H1 (cell line): ENCODE measurements at regions not wholly inside any gene's neighbourhood (a gene's known extent, or its start where the extent isn't known, plus 50 kb on each side); places are given as distances from the start of the nearest gene placed in this dataset.

ENCODE experiments used
- CTCF ChIA-PET: fragments of 300-600 bp; sonication (Branson Sonifier 250); formaldehyde crosslinking; loops from one replicate; lab custom pipeline; 2021; ENCODE audit not compliant: partially characterized antibody; lab: Charles Lee
- POLR2A ChIA-PET: fragments of 300-600 bp; sonication (Branson Sonifier 250); formaldehyde crosslinking; loops from one replicate; lab custom pipeline; 2021; ENCODE audit warnings: inconsistent platforms; ENCODE audit not compliant: partially characterized antibody; lab: Charles Lee
- DNase-seq, 2 experiments: peaks; one replicate each; pipeline versions ENCODE4 v3.0.0 to v3.0.0-alpha.2; 2010 to 2022; ENCODE audit warnings: low spot score in 2 of 2, low read depth in 1 of 2, mixed read lengths in 1 of 2
- FAIRE-seq: peaks from 2 replicates; lab custom pipeline; 2011; peaks lifted over from hg19 to GRCh38; lab: Jason Lieb, UNC
- H2AFZ ChIP-seq: 2 replicates; pipeline ENCODE4 v1.8.1; 2012; ENCODE audit warnings: low read length, inconsistent platforms
- H2AK5ac ChIP-seq: 2 replicates; pipeline ENCODE4 v1.6.1; 2013; ENCODE audit warnings: low read depth, low read length
- H2BK120ac ChIP-seq: replicated peaks from 2 replicates; pipeline ENCODE3; 2013; ENCODE audit warnings: low read depth, low read length, inconsistent platforms
- H2BK12ac ChIP-seq: 2 replicates; pipeline ENCODE4 v1.6.1; 2013; ENCODE audit warnings: low read depth, low read length
- H2BK15ac ChIP-seq: 2 replicates; pipeline ENCODE4 v1.6.1; 2013; ENCODE audit warnings: low read length
- H2BK20ac ChIP-seq: 2 replicates; pipeline ENCODE4 v1.6.1; 2013; ENCODE audit warnings: low read length
- H2BK5ac ChIP-seq: 2 replicates; pipeline ENCODE4 v1.6.1; 2013; ENCODE audit warnings: low read depth, low read length
- H3K14ac ChIP-seq: 2 replicates; pipeline ENCODE4 v1.6.1; 2013; ENCODE audit warnings: inconsistent platforms; ENCODE audit not compliant: insufficient read length
- H3K18ac ChIP-seq: 2 replicates; pipeline ENCODE4 v1.6.1; 2013; ENCODE audit warnings: low read length; ENCODE audit errors: extremely low read depth
- H3K23ac ChIP-seq: 2 replicates; pipeline ENCODE4 v1.6.1; 2013; ENCODE audit warnings: inconsistent platforms; ENCODE audit not compliant: insufficient read length
- H3K23me2 ChIP-seq: 2 replicates; pipeline ENCODE4 v1.6.1; 2013; ENCODE audit warnings: low read depth, low read length
- H3K27ac ChIP-seq: 2 replicates; pipeline ENCODE4 v1.6.1; 2011; ENCODE audit warnings: low read depth, low read length, inconsistent platforms
- H3K27me3 ChIP-seq, 4 experiments: replicated peaks in 1 of 4; 1 replicate in 1 of 4; 2 replicates in 3 of 4; pipeline versions ENCODE4 v1.6.1 to v1.8.1; 2011 to 2013; ENCODE audit warnings: low read length in 3 of 4, mild to moderate bottlenecking in 3 of 4, inconsistent platforms in 2 of 4, mixed read lengths in 2 of 4, moderate library complexity in 1 of 4; ENCODE audit not compliant: control insufficient read depth in 3 of 4, insufficient read depth in 3 of 4; ENCODE audit errors: extremely low read depth in 1 of 4
- H3K36me3 ChIP-seq, 4 experiments: 2 replicates each; pipeline versions ENCODE4 v1.6.1 to v1.8.1; 2011 to 2013; ENCODE audit warnings: mild to moderate bottlenecking in 4 of 4, low read length in 3 of 4, moderate library complexity in 2 of 4, control low read depth in 1 of 4, inconsistent platforms in 1 of 4; ENCODE audit not compliant: insufficient read depth in 4 of 4, control insufficient read depth in 2 of 4
- H3K4ac ChIP-seq: replicated peaks from 2 replicates; pipeline ENCODE3; 2013; ENCODE audit warnings: low read length, low read depth, mixed read lengths, inconsistent platforms; ENCODE audit not compliant: insufficient read length
- H3K4me1 ChIP-seq, 4 experiments: replicated peaks in 1 of 4; 1 replicate in 1 of 4; 2 replicates in 3 of 4; pipeline versions ENCODE4 v1.6.1 to v1.8.1; 2011 to 2013; ENCODE audit warnings: low read length in 3 of 4, inconsistent platforms in 2 of 4, mixed read lengths in 1 of 4; ENCODE audit not compliant: insufficient read depth in 4 of 4, control insufficient read depth in 3 of 4
- H3K4me2 ChIP-seq, 2 experiments: 2 replicates each; pipeline versions ENCODE4 v1.6.1 to v1.8.1; 2011 to 2013; ENCODE audit warnings: low read depth in 2 of 2, low read length in 2 of 2, control low read depth in 1 of 2, inconsistent platforms in 1 of 2, mild to moderate bottlenecking in 1 of 2; ENCODE audit not compliant: insufficient read depth in 1 of 2
- H3K4me3 ChIP-seq, 4 experiments: fragments of 200-600, 300-600 bp in 1 of 4; sonication (generic), shearing (Covaris generic), sonication (Bioruptor Twin) in 1 of 4; 2 replicates each; pipeline versions ENCODE4 v1.5.1 to v1.8.1; 2011 to 2016; ENCODE audit warnings: low read length in 4 of 4, low read depth in 3 of 4, control low read depth in 2 of 4, inconsistent platforms in 2 of 4, mild to moderate bottlenecking in 2 of 4, mixed read lengths in 1 of 4, moderate library complexity in 1 of 4; ENCODE audit not compliant: insufficient read depth in 2 of 4; ENCODE audit errors: extremely low read depth in 1 of 4
- H3K56ac ChIP-seq: replicated peaks from 2 replicates; pipeline ENCODE3; 2013; ENCODE audit warnings: low read depth, mild to moderate bottlenecking, mixed read lengths, low read length, inconsistent platforms; ENCODE audit not compliant: insufficient read length
- H3K79me1 ChIP-seq: 2 replicates; pipeline ENCODE4 v1.6.1; 2013; ENCODE audit warnings: low read depth, low read length, control low read depth
- H3K79me2 ChIP-seq, 2 experiments: 2 replicates each; pipeline versions ENCODE4 v1.6.1 to v1.8.1; 2012 to 2013; ENCODE audit warnings: low read length in 2 of 2, mild to moderate bottlenecking in 2 of 2, inconsistent platforms in 1 of 2; ENCODE audit not compliant: insufficient read depth in 2 of 2, control insufficient read depth in 1 of 2
- H3K9ac ChIP-seq, 4 experiments: replicated peaks in 1 of 4; 1 replicate in 1 of 4; 2 replicates in 3 of 4; pipeline versions ENCODE4 v1.6.1 to v1.8.1; 2011 to 2013; ENCODE audit warnings: low read depth in 3 of 4, low read length in 3 of 4, control low read depth in 2 of 4, mild to moderate bottlenecking in 2 of 4, moderate library complexity in 2 of 4, inconsistent platforms in 1 of 4; ENCODE audit errors: extremely low read depth in 1 of 4
- H3K9me3 ChIP-seq, 2 experiments: 2 replicates each; pipeline versions ENCODE4 v1.6.1 to v1.8.1; 2012 to 2013; ENCODE audit warnings: mild to moderate bottlenecking in 2 of 2, moderate library complexity in 2 of 2, control low read depth in 1 of 2, inconsistent platforms in 1 of 2, low read depth in 1 of 2, low read length in 1 of 2, mixed read lengths in 1 of 2; ENCODE audit not compliant: insufficient read depth in 2 of 2
- H4K20me1 ChIP-seq, 2 experiments: replicated peaks in 1 of 2; 2 replicates each; pipeline versions ENCODE3 to v1.8.1; 2011 to 2013; ENCODE audit warnings: inconsistent platforms in 2 of 2, low read length in 2 of 2, mild to moderate bottlenecking in 1 of 2; ENCODE audit not compliant: insufficient read depth in 2 of 2, control insufficient read depth in 1 of 2
- H4K5ac ChIP-seq: 2 replicates; pipeline ENCODE4 v1.6.1; 2013; ENCODE audit warnings: low read length, low read depth, mixed read lengths, inconsistent platforms; ENCODE audit not compliant: insufficient read length
- H4K8ac ChIP-seq: 2 replicates; pipeline ENCODE4 v1.8.0; 2013; ENCODE audit warnings: mild to moderate bottlenecking, moderate library complexity, low read length, inconsistent platforms; ENCODE audit not compliant: insufficient read depth; ENCODE audit errors: extremely low read depth
- H4K91ac ChIP-seq: replicated peaks from 2 replicates; pipeline ENCODE3; 2013; ENCODE audit warnings: low read length, mixed read lengths, inconsistent platforms; ENCODE audit not compliant: insufficient read length
- BRCA1 ChIP-seq: IDR thresholded peaks from 2 replicates; pipeline ENCODE4 v1.6.1; 2012; ENCODE audit warnings: low read depth, low read length, improper control_type of control experiment
- EP300 ChIP-seq, 2 experiments: IDR thresholded peaks; 1 replicate in 1 of 2; 2 replicates in 1 of 2; pipeline ENCODE4 v1.6.1; 2011 to 2012; ENCODE audit warnings: low read depth in 2 of 2, low read length in 2 of 2, mild to moderate bottlenecking in 2 of 2, borderline replicate concordance in 1 of 2, inconsistent platforms in 1 of 2, moderate library complexity in 1 of 2
- HDAC2 ChIP-seq, 2 experiments: fragments of 300-600 bp in 1 of 2; sonication (generic) in 1 of 2; IDR thresholded peaks; 2 replicates each; pipeline ENCODE4 v1.6.1; 2011 to 2012; ENCODE audit warnings: low read depth in 2 of 2, low read length in 2 of 2, mild to moderate bottlenecking in 2 of 2, moderate library complexity in 2 of 2, borderline replicate concordance in 1 of 2, inconsistent platforms in 1 of 2
- HDAC6 ChIP-seq: IDR thresholded peaks from one replicate; pipeline ENCODE4 v1.7.1; 2012; ENCODE audit warnings: low read depth, mild to moderate bottlenecking, inconsistent platforms, low read length, moderate library complexity
- KDM4A ChIP-seq: IDR thresholded peaks from one replicate; pipeline ENCODE4 v1.7.1; 2012; ENCODE audit warnings: low read depth, mild to moderate bottlenecking, moderate library complexity, low read length, inconsistent platforms; ENCODE audit not compliant: severe bottlenecking
- SIN3A ChIP-seq, 2 experiments: IDR thresholded peaks in 1 of 2; conservative IDR thresholded peaks in 1 of 2; 2 replicates each; pipeline ENCODE4 v1.6.1; 2011 to 2012; ENCODE audit warnings: low read length in 2 of 2, improper control_type of control experiment in 1 of 2, low read depth in 1 of 2, mild to moderate bottlenecking in 1 of 2
- WGBS, 2 experiments: shearing (Covaris generic) in 1 of 2; methylation state at CpG; one replicate each; pipeline versions ENCODE4 v1.1.6 to v1.1.7; 2013 to 2015; ENCODE audit warnings: low lambda C conversion rate in 2 of 2, mixed read lengths in 2 of 2, inconsistent platforms in 1 of 2, low coverage in 1 of 2, missing lambda C conversion rate in 1 of 2; ENCODE audit not compliant: insufficient replicate concordance in 2 of 2, insufficient coverage in 1 of 2, insufficient read length in 1 of 2; ENCODE audit errors: extremely low coverage in 1 of 2, missing lambda C conversion rate in 1 of 2; 5-methylcytosine and 5-hydroxymethylcytosine counted together

DNA sequence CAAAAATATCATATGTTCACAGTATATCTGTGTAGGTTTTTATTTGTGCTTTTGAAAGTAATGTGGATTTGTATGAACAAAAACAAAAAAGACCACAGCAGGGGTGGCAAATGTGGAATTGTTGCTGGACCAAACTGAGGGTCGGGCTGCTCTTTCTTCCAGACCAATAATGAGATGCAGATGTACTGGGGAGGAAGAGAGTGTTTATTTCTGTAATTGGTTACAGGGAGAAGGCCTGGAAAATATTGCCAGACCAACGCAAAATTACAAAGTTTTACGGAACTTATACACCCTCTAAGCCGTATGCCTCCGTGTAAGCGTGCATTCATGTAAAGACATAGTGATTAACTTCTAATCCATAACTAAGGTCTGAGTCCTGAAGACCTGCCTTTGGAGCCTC is 353.9 kb upstream of the C16orf82 start:
- DNase-seq: no peak
- H4K8ac ChIP-seq: no peak overlapping the region
- TF ChIP-seq HDAC6 (no peak), BRCA1 (no peak), KDM4A (no peak), EP300 (IDR thresholded peaks at IDR 0.05; ENCODE audit: borderline replicate concordance in 1 of 2, low read depth in 2 of 2, low read length in 2 of 2) (no peak), HDAC2 (IDR thresholded peaks at IDR 0.05; ENCODE audit: borderline replicate concordance in 1 of 2, low read depth in 2 of 2, low read length in 2 of 2) (no peak), SIN3A (conservative IDR thresholded peaks at IDR 0.05 in 1 of 2, IDR thresholded peaks at IDR 0.05 in 1 of 2; ENCODE audit: low read depth in 1 of 2, low read length in 2 of 2) (no peak)

More for the DNA sequence above, 353.9 kb upstream of the C16orf82 start:
- Histone ChIP-seq H3K23me2 (no peaks in the 10 kb centered on the region; the same call in 1 of the 2 replicates), H3K4me3 (no peak overlapping the region), H3K14ac (no peak overlapping the region), H4K5ac (no peak overlapping the region), H2BK5ac (no peak overlapping the region), H3K23ac (no peak overlapping the region), H2BK12ac (no peak overlapping the region), H4K20me1 (no peaks in the 10 kb centered on the region), H3K79me2 (no peaks in the 10 kb centered on the region), H2BK15ac (no peak overlapping the region), H2AK5ac (no peak overlapping the region), H3K56ac (no peak overlapping the region), H3K4ac (no peak overlapping the region), H3K27ac (no peak overlapping the region), H2AFZ (no peak overlapping the region), H3K27me3 (no peaks in the 10 kb centered on the region), H3K79me1 (no peaks in the 10 kb centered on the region), H3K9me3 (no peaks in the 10 kb centered on the region), H3K36me3 (no peaks in the 10 kb centered on the region), H2BK20ac (no peak overlapping the region), H3K4me1 (peaks cover 0 to 5% (median 2%) of the 10 kb centered on the region in 4 experiments; a peak in 4 of 7 replicates), H3K18ac (no peak overlapping the region), H3K4me2 (no peak overlapping the region), H2BK120ac (no peak overlapping the region), H4K91ac (no peak overlapping the region), H3K9ac (no peak overlapping the region)
- POLR2A ChIA-PET: no interaction called here
- no peak for FAIRE-seq
- CTCF ChIA-PET: no interaction called here
- WGBS, 2 experiments: 94% methylated on average over 6 of the region's 6 CpGs; no CpG with 5 or more reads in 1 of the 2 experiments
